KMS-11 (cell line): ENCODE measurements at regions not wholly inside any gene's neighbourhood (a gene's known extent, or its start where the extent isn't known, plus 50 kb on each side); places are given as distances from the start of the nearest gene placed in this dataset.

ENCODE experiments used
- H2AFZ ChIP-seq: fragments of 200-600 bp; sonication (generic); 2 replicates; pipeline ENCODE4 v1.6.1; 2016; ENCODE audit warnings: antibody characterized with exemption, mixed run types, low read depth
- H3K27ac ChIP-seq: fragments of 200-600 bp; sonication (generic); 2 replicates; pipeline ENCODE4 v1.6.1; 2016; ENCODE audit warnings: mild to moderate bottlenecking, mixed run types
- H3K27me3 ChIP-seq: fragments of 200-600 bp; sonication (generic); 2 replicates; pipeline ENCODE4 v1.6.1; 2017; ENCODE audit warnings: mild to moderate bottlenecking, low read depth, mixed run types, moderate library complexity; ENCODE audit not compliant: insufficient read depth
- H3K36me3 ChIP-seq: fragments of 200-600 bp; sonication (generic); 2 replicates; pipeline ENCODE4 v1.6.1; 2017; ENCODE audit warnings: mild to moderate bottlenecking, mixed run types; ENCODE audit not compliant: insufficient read depth
- H3K4me1 ChIP-seq: fragments of 200-600 bp; sonication (generic); 2 replicates; pipeline ENCODE4 v1.6.1; 2016; ENCODE audit warnings: mild to moderate bottlenecking, low read depth, mixed run types; ENCODE audit not compliant: poor library complexity, severe bottlenecking
- H3K4me2 ChIP-seq: fragments of 200-600 bp; sonication (generic); 2 replicates; pipeline ENCODE4 v1.7.0; 2016; ENCODE audit warnings: mild to moderate bottlenecking, mixed run types
- H3K4me3 ChIP-seq: fragments of 200-600 bp; sonication (generic); IDR thresholded peaks from 2 replicates; pipeline ENCODE4 v1.6.1; 2017; ENCODE audit warnings: low read depth, low read length, mixed read lengths; ENCODE audit not compliant: insufficient read depth
- H3K79me2 ChIP-seq: fragments of 200-600 bp; sonication (generic); 2 replicates; pipeline ENCODE4 v1.6.1; 2016; ENCODE audit warnings: low read depth, mixed run types; ENCODE audit not compliant: insufficient read depth
- H3K9ac ChIP-seq: fragments of 200-600 bp; sonication (generic); 2 replicates; pipeline ENCODE4 v1.6.1; 2016; ENCODE audit warnings: mild to moderate bottlenecking, mixed run types
- H4K20me1 ChIP-seq: fragments of 200-600 bp; sonication (generic); 2 replicates; pipeline ENCODE4 v1.6.1; 2016; ENCODE audit warnings: mild to moderate bottlenecking, mixed run types; ENCODE audit not compliant: insufficient read depth
- TF ChIP-seq, protein P1 (sequence below): fragments of 200-600 bp; sonication (generic); conservative IDR thresholded peaks from 2 replicates; pipeline ENCODE4 v1.6.1; 2017; ENCODE audit warnings: low read depth, mild to moderate bottlenecking, antibody characterized with exemption, low read length, moderate library complexity, mixed read lengths

- Histone ChIP-seq H3K4me2 (no peak overlapping the region), H2AFZ (no peak overlapping the region), H3K4me1 (no peaks in the 10 kb centered on the region), H3K4me3 (no peak overlapping the region), H3K79me2 (no peaks in the 10 kb centered on the region), H3K27me3 (no peaks in the 10 kb centered on the region), H3K36me3 (no peaks in the 10 kb centered on the region), H3K27ac (no peak overlapping the region), H3K9ac (no peak overlapping the region), H4K20me1 (no peaks in the 10 kb centered on the region)
- TF ChIP-seq, protein P1, sequence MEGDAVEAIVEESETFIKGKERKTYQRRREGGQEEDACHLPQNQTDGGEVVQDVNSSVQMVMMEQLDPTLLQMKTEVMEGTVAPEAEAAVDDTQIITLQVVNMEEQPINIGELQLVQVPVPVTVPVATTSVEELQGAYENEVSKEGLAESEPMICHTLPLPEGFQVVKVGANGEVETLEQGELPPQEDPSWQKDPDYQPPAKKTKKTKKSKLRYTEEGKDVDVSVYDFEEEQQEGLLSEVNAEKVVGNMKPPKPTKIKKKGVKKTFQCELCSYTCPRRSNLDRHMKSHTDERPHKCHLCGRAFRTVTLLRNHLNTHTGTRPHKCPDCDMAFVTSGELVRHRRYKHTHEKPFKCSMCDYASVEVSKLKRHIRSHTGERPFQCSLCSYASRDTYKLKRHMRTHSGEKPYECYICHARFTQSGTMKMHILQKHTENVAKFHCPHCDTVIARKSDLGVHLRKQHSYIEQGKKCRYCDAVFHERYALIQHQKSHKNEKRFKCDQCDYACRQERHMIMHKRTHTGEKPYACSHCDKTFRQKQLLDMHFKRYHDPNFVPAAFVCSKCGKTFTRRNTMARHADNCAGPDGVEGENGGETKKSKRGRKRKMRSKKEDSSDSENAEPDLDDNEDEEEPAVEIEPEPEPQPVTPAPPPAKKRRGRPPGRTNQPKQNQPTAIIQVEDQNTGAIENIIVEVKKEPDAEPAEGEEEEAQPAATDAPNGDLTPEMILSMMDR = no peak
Measured at GRCh38 chr12:23458640-23459039, 490.8 kb downstream of the SOX5 start.

DNA sequence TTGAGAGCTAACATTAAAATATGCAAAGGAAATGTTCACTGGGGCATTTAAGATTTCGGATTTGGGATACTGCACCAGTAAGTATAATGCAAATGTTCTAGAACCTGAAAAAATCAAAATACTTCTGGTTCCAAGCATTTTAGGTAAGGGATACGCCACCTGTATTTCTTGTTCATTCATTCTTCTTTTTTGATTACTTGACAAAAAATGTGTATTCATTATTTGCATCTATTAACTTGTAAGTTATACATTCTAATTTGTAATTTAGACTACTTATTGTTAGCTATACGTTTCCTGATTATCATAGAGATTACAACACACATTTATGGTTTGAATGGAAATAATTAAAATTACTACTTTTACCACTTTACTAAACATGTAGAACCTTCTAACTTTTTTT is 486.9 kb downstream of the SOX5 start:
- H3K79me2 ChIP-seq = no peaks in the 10 kb centered on the region
- no peak overlapping the region for H2AFZ ChIP-seq
- H3K4me3 ChIP-seq = no peak overlapping the region
- H3K27ac ChIP-seq = no peak overlapping the region
- no peaks in the 10 kb centered on the region for H3K27me3 ChIP-seq
- H4K20me1 ChIP-seq = no peaks in the 10 kb centered on the region
- no peak overlapping the region for H3K4me2 ChIP-seq
- H3K36me3 ChIP-seq = no peaks in the 10 kb centered on the region
- H3K4me1 ChIP-seq = no peaks in the 10 kb centered on the region
- TF ChIP-seq, protein P1 = no peak
- no peak overlapping the region for H3K9ac ChIP-seq

DNA sequence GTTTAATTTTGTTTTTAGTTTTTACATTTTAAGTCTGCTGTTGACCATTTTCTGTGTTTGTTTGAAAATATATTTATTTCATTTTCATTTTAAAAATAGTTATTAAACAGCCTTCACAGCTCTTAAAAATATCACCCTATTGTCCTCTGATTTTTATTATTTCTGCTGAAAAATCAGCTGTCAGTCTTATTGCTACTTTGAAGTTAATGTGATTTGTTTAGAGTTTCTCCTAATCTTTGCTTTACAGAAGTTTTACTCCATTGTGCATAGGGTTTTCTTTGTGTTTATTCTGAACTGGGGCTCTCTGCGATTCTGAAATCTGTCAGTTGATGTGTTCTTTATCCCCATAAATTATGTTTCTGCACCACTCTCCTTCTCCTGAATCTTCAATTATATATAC is 486.3 kb downstream of the SOX5 start:
- Histone ChIP-seq H3K36me3 (no peaks in the 10 kb centered on the region), H3K79me2 (no peaks in the 10 kb centered on the region), H3K27me3 (no peaks in the 10 kb centered on the region), H2AFZ (no peak overlapping the region), H3K4me1 (no peaks in the 10 kb centered on the region), H3K9ac (no peak overlapping the region), H3K4me3 (no peak overlapping the region), H3K4me2 (no peak overlapping the region), H3K27ac (no peak overlapping the region), H4K20me1 (no peaks in the 10 kb centered on the region)
- TF ChIP-seq, protein P1 = no peak

- no peaks in the 10 kb centered on the region for H3K4me1 ChIP-seq
- H3K4me3 ChIP-seq = no peak overlapping the region
- no peak overlapping the region for H2AFZ ChIP-seq
- no peaks in the 10 kb centered on the region for H3K36me3 ChIP-seq
- H4K20me1 ChIP-seq = no peaks in the 10 kb centered on the region
- TF ChIP-seq, protein P1 = no peak
- no peak overlapping the region for H3K4me2 ChIP-seq
- H3K27me3 ChIP-seq = no peaks in the 10 kb centered on the region
- H3K27ac ChIP-seq = no peak overlapping the region
- no peak overlapping the region for H3K9ac ChIP-seq
- no peaks in the 10 kb centered on the region for H3K79me2 ChIP-seq
Measured at GRCh38 chr12:23464241-23464812, 485.1 kb downstream of the SOX5 start.
